CD4-positive, alpha-beta T cell treated with Interleukin-4 for 1 hour (primary cell): ENCODE measurements at regions not wholly inside any gene's neighbourhood (a gene's known extent, or its start where the extent isn't known, plus 50 kb on each side); places are given as distances from the start of the nearest gene placed in this dataset.

Source experiments
- DNase-seq, 2 donors: peaks; one replicate each; pipeline ENCODE4 v3.0.0-alpha.2; 2020 to 2022

- no peak for DNase-seq
Measured at GRCh38 chr2:60659026-60659425, 97.0 kb upstream of the PAPOLG start.

GRCh38 chr2:60661073-60661738 is 94.9 kb upstream of the PAPOLG start:
- DNase-seq, result no peak

GRCh38 chr2:60662781-60663180 is 93.3 kb upstream of the PAPOLG start:
- no peak for DNase-seq

- no peak for DNase-seq
Measured at GRCh38 chr2:60671966-60672365, 84.1 kb upstream of the PAPOLG start.

GRCh38 chr2:60674524-60675165 is 81.4 kb upstream of the PAPOLG start:
- DNase-seq, result peak; percentile 68 to 74

- DNase-seq, result no peak
Measured at GRCh38 chr2:60675301-60675700, 80.8 kb upstream of the PAPOLG start.

- DNase-seq, result no peak
Measured at GRCh38 chr2:60676706-60677330, 79.2 kb upstream of the PAPOLG start.

- DNase-seq, result no peak
Measured at GRCh38 chr2:60677356-60677755, 78.7 kb upstream of the PAPOLG start.

- DNase-seq, result no peak
Measured at GRCh38 chr2:60678551-60678950, 77.5 kb upstream of the PAPOLG start.

- no peak for DNase-seq
Measured at GRCh38 chr2:60679036-60679780, 76.9 kb upstream of the PAPOLG start.

- no peak for DNase-seq
Measured at GRCh38 chr2:60693551-60693950, 62.5 kb upstream of the PAPOLG start.

- DNase-seq, result no peak
Measured at GRCh38 chr2:60695793-60696192, 60.3 kb upstream of the PAPOLG start.

- no peak for DNase-seq
Measured at GRCh38 chr2:60699617-60700016, 56.5 kb upstream of the PAPOLG start.

- DNase-seq, result no peak
Measured at GRCh38 chr2:60706021-60706420, 50.0 kb upstream of the PAPOLG start.
